H1 (cell line): ENCODE measurements at regions not wholly inside any gene's neighbourhood (a gene's known extent, or its start where the extent isn't known, plus 50 kb on each side); places are given as distances from the start of the nearest gene placed in this dataset.

Experiments
- CTCF ChIA-PET: fragments of 300-600 bp; sonication (Branson Sonifier 250); formaldehyde crosslinking; loops from one replicate; lab custom pipeline; 2021; ENCODE audit not compliant: partially characterized antibody; lab: Charles Lee
- POLR2A ChIA-PET: fragments of 300-600 bp; sonication (Branson Sonifier 250); formaldehyde crosslinking; loops from one replicate; lab custom pipeline; 2021; ENCODE audit warnings: inconsistent platforms; ENCODE audit not compliant: partially characterized antibody; lab: Charles Lee
- DNase-seq, 2 experiments: peaks; one replicate each; pipeline versions ENCODE4 v3.0.0 to v3.0.0-alpha.2; 2010 to 2022; ENCODE audit warnings: low spot score in 2 of 2, low read depth in 1 of 2, mixed read lengths in 1 of 2
- FAIRE-seq: peaks from 2 replicates; lab custom pipeline; 2011; peaks lifted over from hg19 to GRCh38; lab: Jason Lieb, UNC
- H2AFZ ChIP-seq: 2 replicates; pipeline ENCODE4 v1.8.1; 2012; ENCODE audit warnings: low read length, inconsistent platforms
- H2AK5ac ChIP-seq: 2 replicates; pipeline ENCODE4 v1.6.1; 2013; ENCODE audit warnings: low read depth, low read length
- H2BK120ac ChIP-seq: replicated peaks from 2 replicates; pipeline ENCODE3; 2013; ENCODE audit warnings: low read depth, low read length, inconsistent platforms
- H2BK12ac ChIP-seq: 2 replicates; pipeline ENCODE4 v1.6.1; 2013; ENCODE audit warnings: low read depth, low read length
- H2BK15ac ChIP-seq: 2 replicates; pipeline ENCODE4 v1.6.1; 2013; ENCODE audit warnings: low read length
- H2BK20ac ChIP-seq: 2 replicates; pipeline ENCODE4 v1.6.1; 2013; ENCODE audit warnings: low read length
- H2BK5ac ChIP-seq: 2 replicates; pipeline ENCODE4 v1.6.1; 2013; ENCODE audit warnings: low read depth, low read length
- H3K14ac ChIP-seq: 2 replicates; pipeline ENCODE4 v1.6.1; 2013; ENCODE audit warnings: inconsistent platforms; ENCODE audit not compliant: insufficient read length
- H3K18ac ChIP-seq: 2 replicates; pipeline ENCODE4 v1.6.1; 2013; ENCODE audit warnings: low read length; ENCODE audit errors: extremely low read depth
- H3K23ac ChIP-seq: 2 replicates; pipeline ENCODE4 v1.6.1; 2013; ENCODE audit warnings: inconsistent platforms; ENCODE audit not compliant: insufficient read length
- H3K23me2 ChIP-seq: 2 replicates; pipeline ENCODE4 v1.6.1; 2013; ENCODE audit warnings: low read depth, low read length
- H3K27ac ChIP-seq: 2 replicates; pipeline ENCODE4 v1.6.1; 2011; ENCODE audit warnings: low read depth, low read length, inconsistent platforms
- H3K27me3 ChIP-seq, 4 experiments: replicated peaks in 1 of 4; 1 replicate in 1 of 4; 2 replicates in 3 of 4; pipeline versions ENCODE4 v1.6.1 to v1.8.1; 2011 to 2013; ENCODE audit warnings: low read length in 3 of 4, mild to moderate bottlenecking in 3 of 4, inconsistent platforms in 2 of 4, mixed read lengths in 2 of 4, moderate library complexity in 1 of 4; ENCODE audit not compliant: control insufficient read depth in 3 of 4, insufficient read depth in 3 of 4; ENCODE audit errors: extremely low read depth in 1 of 4
- H3K36me3 ChIP-seq, 4 experiments: 2 replicates each; pipeline versions ENCODE4 v1.6.1 to v1.8.1; 2011 to 2013; ENCODE audit warnings: mild to moderate bottlenecking in 4 of 4, low read length in 3 of 4, moderate library complexity in 2 of 4, control low read depth in 1 of 4, inconsistent platforms in 1 of 4; ENCODE audit not compliant: insufficient read depth in 4 of 4, control insufficient read depth in 2 of 4
- H3K4ac ChIP-seq: replicated peaks from 2 replicates; pipeline ENCODE3; 2013; ENCODE audit warnings: low read length, low read depth, mixed read lengths, inconsistent platforms; ENCODE audit not compliant: insufficient read length
- H3K4me1 ChIP-seq, 4 experiments: replicated peaks in 1 of 4; 1 replicate in 1 of 4; 2 replicates in 3 of 4; pipeline versions ENCODE4 v1.6.1 to v1.8.1; 2011 to 2013; ENCODE audit warnings: low read length in 3 of 4, inconsistent platforms in 2 of 4, mixed read lengths in 1 of 4; ENCODE audit not compliant: insufficient read depth in 4 of 4, control insufficient read depth in 3 of 4
- H3K4me2 ChIP-seq, 2 experiments: 2 replicates each; pipeline versions ENCODE4 v1.6.1 to v1.8.1; 2011 to 2013; ENCODE audit warnings: low read depth in 2 of 2, low read length in 2 of 2, control low read depth in 1 of 2, inconsistent platforms in 1 of 2, mild to moderate bottlenecking in 1 of 2; ENCODE audit not compliant: insufficient read depth in 1 of 2
- H3K4me3 ChIP-seq, 4 experiments: fragments of 200-600, 300-600 bp in 1 of 4; sonication (generic), shearing (Covaris generic), sonication (Bioruptor Twin) in 1 of 4; 2 replicates each; pipeline versions ENCODE4 v1.5.1 to v1.8.1; 2011 to 2016; ENCODE audit warnings: low read length in 4 of 4, low read depth in 3 of 4, control low read depth in 2 of 4, inconsistent platforms in 2 of 4, mild to moderate bottlenecking in 2 of 4, mixed read lengths in 1 of 4, moderate library complexity in 1 of 4; ENCODE audit not compliant: insufficient read depth in 2 of 4; ENCODE audit errors: extremely low read depth in 1 of 4
- H3K56ac ChIP-seq: replicated peaks from 2 replicates; pipeline ENCODE3; 2013; ENCODE audit warnings: low read depth, mild to moderate bottlenecking, mixed read lengths, low read length, inconsistent platforms; ENCODE audit not compliant: insufficient read length
- H3K79me1 ChIP-seq: 2 replicates; pipeline ENCODE4 v1.6.1; 2013; ENCODE audit warnings: low read depth, low read length, control low read depth
- H3K79me2 ChIP-seq, 2 experiments: 2 replicates each; pipeline versions ENCODE4 v1.6.1 to v1.8.1; 2012 to 2013; ENCODE audit warnings: low read length in 2 of 2, mild to moderate bottlenecking in 2 of 2, inconsistent platforms in 1 of 2; ENCODE audit not compliant: insufficient read depth in 2 of 2, control insufficient read depth in 1 of 2
- H3K9ac ChIP-seq, 4 experiments: replicated peaks in 1 of 4; 1 replicate in 1 of 4; 2 replicates in 3 of 4; pipeline versions ENCODE4 v1.6.1 to v1.8.1; 2011 to 2013; ENCODE audit warnings: low read depth in 3 of 4, low read length in 3 of 4, control low read depth in 2 of 4, mild to moderate bottlenecking in 2 of 4, moderate library complexity in 2 of 4, inconsistent platforms in 1 of 4; ENCODE audit errors: extremely low read depth in 1 of 4
- H3K9me3 ChIP-seq, 2 experiments: 2 replicates each; pipeline versions ENCODE4 v1.6.1 to v1.8.1; 2012 to 2013; ENCODE audit warnings: mild to moderate bottlenecking in 2 of 2, moderate library complexity in 2 of 2, control low read depth in 1 of 2, inconsistent platforms in 1 of 2, low read depth in 1 of 2, low read length in 1 of 2, mixed read lengths in 1 of 2; ENCODE audit not compliant: insufficient read depth in 2 of 2
- H4K20me1 ChIP-seq, 2 experiments: replicated peaks in 1 of 2; 2 replicates each; pipeline versions ENCODE3 to v1.8.1; 2011 to 2013; ENCODE audit warnings: inconsistent platforms in 2 of 2, low read length in 2 of 2, mild to moderate bottlenecking in 1 of 2; ENCODE audit not compliant: insufficient read depth in 2 of 2, control insufficient read depth in 1 of 2
- H4K5ac ChIP-seq: 2 replicates; pipeline ENCODE4 v1.6.1; 2013; ENCODE audit warnings: low read length, low read depth, mixed read lengths, inconsistent platforms; ENCODE audit not compliant: insufficient read length
- H4K8ac ChIP-seq: 2 replicates; pipeline ENCODE4 v1.8.0; 2013; ENCODE audit warnings: mild to moderate bottlenecking, moderate library complexity, low read length, inconsistent platforms; ENCODE audit not compliant: insufficient read depth; ENCODE audit errors: extremely low read depth
- H4K91ac ChIP-seq: replicated peaks from 2 replicates; pipeline ENCODE3; 2013; ENCODE audit warnings: low read length, mixed read lengths, inconsistent platforms; ENCODE audit not compliant: insufficient read length
- BRCA1 ChIP-seq: IDR thresholded peaks from 2 replicates; pipeline ENCODE4 v1.6.1; 2012; ENCODE audit warnings: low read depth, low read length, improper control_type of control experiment
- E2F6 ChIP-seq: IDR thresholded peaks from 2 replicates; pipeline ENCODE4 v1.6.1; 2012; ENCODE audit warnings: inconsistent platforms
- FOSL1 ChIP-seq: IDR thresholded peaks from 2 replicates; pipeline ENCODE4 v1.6.1; 2011; ENCODE audit warnings: mild to moderate bottlenecking, low read depth, low read length, moderate library complexity; ENCODE audit not compliant: insufficient read depth
- HDAC2 ChIP-seq, 2 experiments: fragments of 300-600 bp in 1 of 2; sonication (generic) in 1 of 2; IDR thresholded peaks; 2 replicates each; pipeline ENCODE4 v1.6.1; 2011 to 2012; ENCODE audit warnings: low read depth in 2 of 2, low read length in 2 of 2, mild to moderate bottlenecking in 2 of 2, moderate library complexity in 2 of 2, borderline replicate concordance in 1 of 2, inconsistent platforms in 1 of 2
- POLR2A ChIP-seq, 2 experiments: IDR thresholded peaks; 1 replicate in 1 of 2; 2 replicates in 1 of 2; pipeline ENCODE4 v1.6.1; 2011; ENCODE audit warnings: low read depth in 2 of 2, low read length in 2 of 2, mild to moderate bottlenecking in 2 of 2; ENCODE audit errors: control extremely low read depth in 1 of 2
- RBBP5 ChIP-seq: IDR thresholded peaks from 2 replicates; pipeline ENCODE4 v1.7.1; 2012; ENCODE audit warnings: low read depth, mild to moderate bottlenecking, inconsistent platforms, low read length, moderate library complexity, borderline replicate concordance
- SIN3A ChIP-seq, 2 experiments: IDR thresholded peaks in 1 of 2; conservative IDR thresholded peaks in 1 of 2; 2 replicates each; pipeline ENCODE4 v1.6.1; 2011 to 2012; ENCODE audit warnings: low read length in 2 of 2, improper control_type of control experiment in 1 of 2, low read depth in 1 of 2, mild to moderate bottlenecking in 1 of 2
- SIX5 ChIP-seq: IDR thresholded peaks from 2 replicates; pipeline ENCODE4 v1.6.1; 2011; ENCODE audit warnings: mild to moderate bottlenecking, low read depth, low read length
- WGBS, 2 experiments: shearing (Covaris generic) in 1 of 2; methylation state at CpG; one replicate each; pipeline versions ENCODE4 v1.1.6 to v1.1.7; 2013 to 2015; ENCODE audit warnings: low lambda C conversion rate in 2 of 2, mixed read lengths in 2 of 2, inconsistent platforms in 1 of 2, low coverage in 1 of 2, missing lambda C conversion rate in 1 of 2; ENCODE audit not compliant: insufficient replicate concordance in 2 of 2, insufficient coverage in 1 of 2, insufficient read length in 1 of 2; ENCODE audit errors: extremely low coverage in 1 of 2, missing lambda C conversion rate in 1 of 2; 5-methylcytosine and 5-hydroxymethylcytosine counted together

GRCh38 chr14:62347562-62348011 lies 585.4 kb downstream of the SNAPC1 start:
- Histone ChIP-seq H3K23ac (no peak overlapping the region), H3K4me1 (no peaks in the 10 kb centered on the region), H3K36me3 (no peaks in the 10 kb centered on the region), H2BK20ac (no peak overlapping the region), H2AK5ac (no peak overlapping the region), H3K18ac (no peak overlapping the region), H3K14ac (no peak overlapping the region), H3K9me3 (peaks cover 0 to 4% of the 10 kb centered on the region in 2 experiments; a peak in 1 of 4 replicates), H2BK12ac (no peak overlapping the region), H4K20me1 (no peaks in the 10 kb centered on the region), H3K4me3 (no peak overlapping the region), H4K8ac (no peak overlapping the region), H2BK5ac (no peak overlapping the region), H3K23me2 (no peaks in the 10 kb centered on the region), H3K9ac (no peak overlapping the region), H3K4ac (no peak overlapping the region), H2BK15ac (no peak overlapping the region), H2BK120ac (no peak overlapping the region), H2AFZ (no peak overlapping the region), H3K79me1 (no peaks in the 10 kb centered on the region), H3K79me2 (no peaks in the 10 kb centered on the region), H3K56ac (no peak overlapping the region), H4K91ac (no peak overlapping the region), H3K27ac (no peak overlapping the region), H3K27me3 (no peaks in the 10 kb centered on the region), H4K5ac (no peak overlapping the region), H3K4me2 (no peak overlapping the region)
- no peak for TF ChIP-seq E2F6
- TF ChIP-seq BRCA1 = no peak
- TF ChIP-seq FOSL1 = no peak
- no peak for TF ChIP-seq SIN3A (conservative IDR thresholded peaks at IDR 0.05 in 1 of 2, IDR thresholded peaks at IDR 0.05 in 1 of 2; ENCODE audit: low read depth in 1 of 2, low read length in 2 of 2)
- TF ChIP-seq SIX5 = no peak
- no peak for TF ChIP-seq POLR2A (IDR thresholded peaks at IDR 0.05; ENCODE audit: control extremely low read depth in 1 of 2, low read depth in 2 of 2, low read length in 2 of 2)
- TF ChIP-seq RBBP5 = no peak
- no peak for TF ChIP-seq HDAC2 (IDR thresholded peaks at IDR 0.05; ENCODE audit: borderline replicate concordance in 1 of 2, low read depth in 2 of 2, low read length in 2 of 2)
- FAIRE-seq (no peak), DNase-seq (no peak)
- 86% methylated on average over 5 of the region's 5 CpGs; no CpG with 5 or more reads in 1 of the 2 experiments for WGBS, 2 experiments
- ChIA-PET CTCF (interaction anchor here (0.8 to 1.1 kb wide), 3 partner anchors 10 to 29 kb away, joined by 3 to 4 read pairs (median 3); no protein-coding TSS in a partner anchor), POLR2A (no interaction called here)
